ENCODE measurements at regions not wholly inside any gene's neighbourhood (a gene's known extent, or its start where the extent isn't known, plus 50 kb on each side); places are given as distances from the start of the nearest gene placed in this dataset.

DNA sequence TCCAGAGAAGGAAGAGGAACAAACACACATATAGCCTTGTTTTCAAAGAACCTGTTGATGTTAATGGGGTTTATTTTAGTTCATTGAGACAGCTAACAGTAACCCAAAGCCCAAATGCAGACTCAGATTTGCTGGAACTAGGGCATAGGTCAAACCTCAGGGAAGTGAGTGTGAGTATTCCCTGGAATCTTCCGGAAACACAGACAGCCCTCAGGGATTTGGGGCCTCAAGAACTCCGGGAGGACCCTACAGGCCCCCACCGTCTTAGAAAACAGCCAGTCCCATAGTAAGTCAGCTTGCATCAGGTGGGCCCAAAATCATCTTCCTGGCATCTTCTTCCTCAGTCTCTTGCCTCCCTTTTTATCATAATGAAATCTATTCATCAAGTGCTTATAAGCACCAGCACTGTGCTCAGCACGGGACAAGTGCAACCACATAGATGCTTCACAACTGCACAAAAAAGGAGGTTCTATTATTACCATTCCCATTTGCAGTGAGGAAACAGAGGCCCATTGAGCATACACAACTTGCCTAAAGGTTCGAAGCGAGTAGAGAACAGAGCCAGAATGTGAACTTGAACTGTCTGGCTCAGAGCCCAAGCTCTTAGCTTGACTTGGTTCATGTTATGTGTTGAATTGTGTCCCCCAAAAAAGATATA is 50.2 kb upstream of the BCL11A start:
- no peak for DNase-seq

DNA sequence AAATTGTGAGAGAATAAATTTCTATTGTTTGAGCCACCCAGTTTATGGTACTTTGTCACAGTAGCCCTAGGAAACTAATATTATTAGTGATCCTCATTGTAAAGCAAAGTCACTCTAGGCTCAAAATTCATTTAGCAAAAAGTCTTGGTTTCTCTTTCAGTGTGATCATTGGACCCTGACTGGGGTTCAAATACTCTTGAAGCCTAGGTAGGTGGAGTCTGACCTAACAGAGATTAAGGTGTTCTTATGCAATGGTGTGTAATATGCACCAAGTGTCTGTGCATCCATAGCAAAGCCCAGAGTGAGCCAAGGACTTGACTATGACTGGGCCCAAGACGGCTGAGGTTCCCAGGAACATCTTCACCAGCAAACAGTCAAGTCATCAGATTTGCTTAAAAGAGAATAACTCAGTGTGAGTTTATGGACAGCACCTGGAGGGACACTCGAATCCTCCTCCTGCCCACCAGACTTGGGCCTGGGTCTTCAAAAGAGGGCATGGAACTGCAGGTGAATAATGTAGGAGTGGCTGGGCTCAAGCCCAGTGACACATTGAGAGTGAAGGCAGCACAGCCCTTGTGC is 51.1 kb upstream of the BCL11A start:
- no peak for DNase-seq

DNA sequence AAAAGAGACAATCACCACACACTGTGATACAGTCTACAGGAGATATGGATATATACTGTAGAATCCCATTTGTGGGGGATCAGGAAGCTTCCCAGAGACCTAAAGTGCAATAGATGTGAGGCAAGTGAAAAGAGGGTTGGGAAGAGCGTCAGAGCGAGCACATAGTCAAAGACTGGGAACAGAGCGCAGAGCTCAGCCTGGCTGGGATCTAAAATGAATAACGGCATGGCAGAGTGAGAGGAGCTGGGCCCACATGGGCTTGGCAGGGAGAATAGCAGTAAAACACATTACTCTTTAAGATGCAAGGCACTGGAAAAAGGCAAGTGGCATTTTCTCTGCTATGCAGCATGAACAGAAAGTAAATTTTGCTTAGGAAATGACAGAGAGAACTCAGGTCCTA is 52.4 kb upstream of the BCL11A start:
- DNase-seq = no peak

DNA sequence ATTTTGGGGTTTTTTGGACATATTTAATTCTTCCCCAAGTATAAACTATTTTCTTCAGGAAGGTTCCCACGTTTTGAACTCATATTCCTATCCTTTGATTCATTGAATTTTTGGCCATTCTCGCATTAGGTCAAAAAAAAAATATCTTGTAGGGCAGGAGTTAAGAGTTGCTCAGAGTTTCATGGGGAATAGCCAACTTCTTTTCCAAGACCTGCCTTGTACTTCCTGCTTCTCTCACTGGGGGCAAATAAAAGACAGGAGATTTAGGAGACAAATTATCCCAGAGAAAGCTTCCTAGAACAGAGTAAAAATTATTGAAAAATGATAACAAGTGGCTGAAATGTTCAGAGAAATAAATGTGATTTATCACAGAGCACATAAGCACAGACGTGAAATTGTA is 55.2 kb upstream of the BCL11A start:
- no peak for DNase-seq

DNA sequence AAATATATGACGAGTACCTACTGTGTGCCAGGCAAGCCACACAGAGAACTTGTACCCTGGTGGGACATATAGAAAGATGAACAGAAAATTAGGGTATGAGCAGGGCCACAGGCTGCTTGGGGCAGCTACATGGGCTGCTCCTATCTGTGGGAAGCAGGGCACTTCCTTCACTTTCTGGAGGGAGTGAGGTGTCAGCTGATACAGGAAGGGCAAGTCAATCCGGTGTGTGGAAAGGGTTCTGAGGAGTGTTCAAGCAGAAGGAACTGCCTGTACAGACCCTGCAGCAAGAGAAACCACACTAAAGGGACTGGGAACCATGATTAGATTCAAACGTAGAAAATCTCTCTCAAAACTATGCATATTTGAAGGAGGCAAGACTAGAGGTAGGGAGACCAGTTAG is 58.6 kb upstream of the BCL11A start:
- DNase-seq = no peak

DNA sequence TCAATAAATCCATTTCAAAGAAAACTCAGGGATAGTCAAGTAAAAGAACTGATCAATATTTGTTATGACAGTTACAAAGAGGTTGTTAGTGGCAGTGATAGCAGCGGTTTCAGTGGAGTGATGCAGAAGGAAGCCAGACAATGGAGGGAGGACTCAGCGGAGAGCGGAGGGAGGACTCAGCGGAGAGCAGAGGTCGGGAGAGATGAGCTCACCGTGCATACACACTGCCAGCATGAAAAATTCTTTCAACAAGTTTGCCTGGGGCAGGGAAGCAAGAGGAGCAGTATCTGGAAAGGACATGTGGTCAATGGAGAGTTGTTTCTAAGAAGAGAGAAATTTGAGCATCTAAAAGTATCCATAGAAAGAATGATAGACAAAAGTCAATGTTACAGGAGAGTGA is 60.9 kb upstream of the BCL11A start:
- no peak for DNase-seq

DNA sequence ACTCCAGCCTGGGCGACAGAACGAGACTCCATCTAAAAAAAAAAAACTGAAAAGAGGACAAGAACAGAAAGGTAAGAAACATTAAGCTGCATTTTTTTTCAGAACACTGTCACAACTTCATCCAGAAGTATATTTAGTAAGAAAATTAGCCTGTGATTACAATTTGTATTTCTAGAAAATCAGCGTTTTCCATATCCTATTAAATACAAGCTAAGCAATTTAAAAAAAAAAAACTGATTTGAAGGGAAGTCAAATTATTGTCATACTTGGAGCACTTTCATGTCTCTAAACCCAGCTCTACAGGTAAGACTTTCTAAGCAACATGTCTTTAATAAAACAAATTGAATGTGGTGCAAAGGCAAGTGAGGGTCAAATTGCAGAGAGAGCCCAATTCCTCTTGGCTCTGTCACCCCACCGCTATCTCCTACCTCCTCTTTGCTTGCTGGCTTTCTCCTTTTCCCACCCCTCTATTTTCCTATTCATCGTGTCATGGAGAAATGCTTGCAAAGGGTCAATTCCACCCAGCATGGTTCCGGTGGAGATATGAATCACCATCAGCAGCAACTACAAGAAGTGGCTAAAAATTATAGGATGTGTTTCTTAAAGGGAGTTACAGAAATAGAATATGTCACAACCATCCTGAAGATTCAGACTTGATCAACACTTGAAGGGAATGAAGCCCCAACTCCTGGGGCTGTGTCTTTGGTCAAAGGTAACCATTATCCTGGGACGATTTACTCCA is 68.4 kb upstream of the BCL11A start:
- DNase-seq = no peak

DNA sequence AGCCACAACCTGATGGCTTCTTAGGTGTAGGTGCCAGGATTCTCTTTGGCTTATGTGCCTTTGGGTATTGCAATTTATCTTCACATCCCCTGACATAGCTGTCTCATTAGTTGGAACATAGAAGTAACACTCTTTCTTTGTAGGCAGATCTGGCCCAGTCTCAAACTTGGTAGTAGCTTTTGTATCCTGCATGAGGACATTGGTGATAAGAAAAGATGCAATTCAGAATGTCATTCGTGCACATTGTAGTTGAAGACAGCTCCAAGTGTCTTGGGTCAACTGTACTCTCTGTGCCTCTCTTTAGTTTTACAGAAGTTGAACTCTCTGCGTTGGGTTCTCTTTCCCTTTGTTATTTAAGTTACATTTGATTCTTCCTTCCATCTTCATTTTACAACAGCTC is 69.6 kb upstream of the BCL11A start:
- DNase-seq = no peak

DNA sequence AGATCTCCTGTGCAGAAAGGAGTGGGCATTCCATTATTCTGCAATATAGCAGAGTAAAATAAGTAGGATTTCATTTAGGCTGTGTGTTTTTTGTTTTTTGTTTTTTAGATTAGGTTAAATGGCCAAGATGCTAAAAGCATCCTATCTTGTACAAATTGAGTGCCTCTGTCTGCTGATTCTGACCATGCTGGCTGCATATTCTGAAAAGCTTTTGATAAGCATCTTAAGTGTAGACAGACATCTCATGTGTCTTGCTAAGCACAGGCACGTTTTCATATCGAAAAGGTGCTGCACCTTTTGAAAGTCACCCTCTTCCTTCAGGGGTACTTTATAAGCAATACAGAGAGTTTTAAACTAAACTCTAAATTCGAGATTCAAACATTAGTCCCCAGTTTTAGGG is 74.0 kb upstream of the BCL11A start:
- no peak for DNase-seq

DNA sequence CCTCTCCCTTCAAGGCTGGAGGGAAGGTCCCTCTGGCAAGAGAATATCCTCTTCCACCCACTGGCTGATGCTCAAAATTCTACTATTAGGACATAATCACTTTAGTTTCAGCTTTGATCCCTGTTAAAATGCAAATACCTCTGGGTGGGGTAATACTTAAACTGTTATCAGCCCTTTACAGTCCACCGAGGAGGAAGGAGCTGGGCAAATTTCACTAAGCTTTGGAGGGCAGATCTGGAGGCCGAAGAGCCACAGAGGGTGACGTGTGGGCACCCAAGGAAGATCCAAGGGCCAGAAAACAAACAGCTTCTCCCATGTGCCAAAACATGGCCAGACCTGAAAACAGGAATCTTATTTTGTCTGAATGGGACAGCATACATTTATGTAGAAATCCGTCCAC is 74.6 kb upstream of the BCL11A start:
- no peak for DNase-seq

DNA sequence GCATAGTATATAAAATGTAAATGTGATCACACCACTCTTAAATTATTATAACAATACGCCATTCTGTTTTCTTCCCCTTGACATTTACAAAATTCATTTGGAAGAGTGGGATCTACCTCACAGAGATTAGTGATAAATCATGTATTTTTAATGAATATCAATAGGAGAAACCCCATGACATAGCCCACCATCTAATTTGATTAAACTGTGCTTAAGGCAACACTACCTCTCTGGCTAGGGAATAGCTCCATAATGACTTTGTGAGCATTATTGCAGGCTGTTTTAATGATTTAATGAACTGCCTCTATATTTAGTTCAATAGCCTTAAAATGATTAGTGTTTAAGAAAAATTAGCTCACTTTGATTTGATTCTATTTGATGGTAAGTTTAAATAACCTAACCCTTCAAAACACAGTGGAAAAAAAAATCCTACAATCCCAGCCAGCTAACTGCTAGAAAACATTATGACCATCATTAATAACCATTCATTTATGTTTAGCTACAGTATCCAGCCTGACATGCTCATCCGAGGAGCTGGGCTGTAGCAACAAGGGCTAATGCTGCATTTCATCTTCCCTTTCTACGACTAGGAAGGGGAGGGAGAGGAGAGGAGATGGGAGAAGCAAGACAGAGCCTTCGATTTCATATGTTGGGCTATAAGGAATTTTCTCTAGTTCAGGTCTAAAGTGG is 75.3 kb upstream of the BCL11A start:
- no peak for DNase-seq

DNA sequence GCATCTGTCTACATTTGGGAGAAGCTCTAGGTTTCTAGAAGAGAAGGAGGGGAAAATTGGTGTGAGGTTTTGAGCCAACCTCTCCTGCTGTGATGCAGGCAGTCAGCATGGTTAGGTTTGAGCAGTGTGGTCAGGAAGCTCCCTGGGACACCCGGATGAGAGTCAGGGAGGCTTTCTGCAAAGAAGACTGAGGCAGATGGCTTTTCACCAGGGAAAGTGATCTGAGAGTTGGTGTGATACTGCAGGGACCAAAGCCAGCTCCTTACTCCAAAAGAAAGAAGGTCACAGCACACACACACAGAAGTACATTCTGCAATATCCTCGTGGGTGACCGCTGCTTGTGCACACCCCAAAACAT is 75.8 kb upstream of the BCL11A start:
- DNase-seq = no peak

DNA sequence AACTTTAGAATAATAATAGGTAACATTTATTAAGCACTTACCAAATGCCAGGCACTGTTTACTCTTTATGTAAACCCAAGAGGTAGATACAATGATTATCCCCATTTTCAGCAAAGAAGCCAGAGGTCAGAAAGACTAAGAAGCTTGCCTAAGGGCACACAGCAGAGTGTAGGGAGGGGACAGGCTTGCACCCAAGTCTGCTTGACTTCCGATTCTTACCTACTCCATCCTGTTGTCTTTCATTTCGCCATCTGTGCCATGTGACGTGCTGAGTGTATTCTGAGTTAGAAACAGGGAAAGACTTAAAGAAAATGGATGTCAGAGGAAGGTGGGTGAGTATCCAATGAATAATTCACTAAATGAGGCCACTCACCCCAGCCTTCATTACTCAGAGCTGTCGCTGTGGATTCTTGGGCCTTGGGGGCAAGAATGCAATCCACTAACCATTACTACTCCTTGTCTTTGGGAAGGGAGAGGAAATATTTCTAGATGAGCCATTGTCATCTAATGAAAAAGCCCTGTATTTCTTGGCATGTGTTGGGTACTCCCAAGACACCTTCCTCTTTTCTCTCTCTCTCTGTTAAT is 76.4 kb upstream of the BCL11A start:
- no peak for DNase-seq

DNA sequence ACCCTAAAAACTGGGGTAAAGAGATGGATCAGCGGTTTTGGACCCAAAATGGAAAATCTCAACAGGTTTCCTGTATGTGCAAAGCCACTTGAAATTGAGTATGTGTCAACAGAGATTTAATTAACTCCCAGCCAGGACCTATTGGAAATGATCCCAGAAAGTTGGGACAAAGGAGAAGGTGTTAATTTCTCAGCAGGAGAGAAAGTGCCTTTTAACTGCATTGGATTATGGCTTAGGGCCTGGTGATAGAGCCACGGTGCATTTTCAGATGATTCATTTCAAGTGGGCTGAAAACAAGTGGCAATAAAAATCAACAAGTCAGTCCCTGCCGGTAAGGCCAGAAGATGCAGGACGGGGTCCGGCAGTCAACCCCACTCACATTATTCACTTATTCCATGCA is 80.2 kb upstream of the BCL11A start:
- no peak for DNase-seq

DNA sequence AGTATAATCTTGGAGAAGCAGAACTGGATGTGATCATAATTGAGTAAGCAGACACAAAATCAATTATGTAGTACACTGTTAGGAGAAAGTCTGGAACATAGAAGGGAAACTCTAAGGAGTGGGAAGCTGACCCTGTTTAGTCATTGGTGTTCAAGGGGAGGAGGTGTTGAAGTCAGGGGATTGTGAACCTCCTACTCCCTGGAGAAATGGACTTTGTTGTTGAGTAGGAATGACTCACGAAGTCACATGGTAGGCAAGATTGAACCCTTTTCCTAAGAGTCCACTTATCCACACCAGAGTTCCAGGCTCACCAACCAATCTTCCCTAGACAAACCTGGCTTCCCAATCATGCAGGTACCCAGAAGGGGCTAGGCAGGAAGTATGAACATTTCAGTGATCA is 81.0 kb upstream of the BCL11A start:
- DNase-seq = no peak

DNA sequence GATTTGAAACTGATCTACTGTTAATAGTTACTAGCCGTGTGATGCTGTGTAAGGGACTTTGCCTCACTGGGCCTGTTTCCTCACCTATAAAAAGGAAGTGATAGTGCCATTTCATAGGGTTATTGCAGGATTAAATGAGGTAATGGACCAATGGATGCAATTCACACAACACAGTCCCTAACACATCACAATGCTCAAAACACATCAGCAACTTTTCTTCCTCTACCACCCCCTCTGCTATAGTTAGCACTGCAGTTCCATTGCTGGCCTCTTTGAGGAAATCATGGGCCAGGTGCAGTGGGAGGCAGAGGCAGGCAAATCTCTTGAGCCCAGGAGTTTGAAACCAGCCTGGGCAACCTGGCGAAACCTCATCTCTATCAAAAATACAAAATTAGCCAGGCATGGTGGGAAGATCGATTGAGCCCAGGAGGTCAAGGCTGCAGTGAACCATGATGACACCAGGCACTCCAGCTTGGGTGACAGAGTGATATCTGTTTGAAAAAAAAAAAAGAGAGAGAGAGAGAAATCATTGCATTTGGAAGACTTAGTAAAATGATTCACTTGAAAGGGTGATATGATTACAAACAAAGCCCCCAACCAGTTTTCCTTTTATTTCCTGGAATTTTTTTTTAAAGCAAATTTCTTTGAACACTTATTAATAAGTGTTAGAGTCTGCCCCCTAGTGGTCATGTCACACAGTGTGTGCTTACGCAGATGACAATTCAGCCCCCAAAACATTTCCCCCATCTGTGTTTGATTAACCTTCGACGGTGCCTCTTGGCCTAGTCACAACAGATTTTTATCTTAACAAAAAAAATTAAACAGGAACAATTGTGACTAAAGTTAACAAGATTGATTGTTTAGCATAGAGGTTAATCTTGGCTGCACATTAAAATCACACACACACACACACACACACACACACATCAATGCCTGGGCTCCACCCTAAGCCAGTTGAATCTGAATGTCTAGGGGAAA is 88.6 kb upstream of the BCL11A start:
- DNase-seq = no peak

DNA sequence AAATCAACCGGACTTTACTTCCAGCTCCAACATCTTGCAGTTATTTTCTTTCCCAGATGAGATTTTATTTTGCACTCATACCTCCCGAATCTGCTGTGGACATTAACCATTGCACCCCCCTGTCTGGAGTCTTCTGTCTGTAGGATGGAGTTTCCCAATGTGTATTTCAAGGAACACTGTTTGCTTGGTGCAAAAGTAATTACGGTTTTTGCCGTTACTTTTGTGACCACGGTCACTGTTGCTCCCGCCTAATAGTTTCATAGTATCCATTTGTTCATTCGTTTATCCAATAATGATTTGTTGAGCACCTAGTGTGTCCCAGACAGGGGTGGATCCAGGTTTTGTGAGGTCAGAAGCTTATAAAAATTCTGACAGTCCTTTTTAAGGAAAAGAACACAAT is 90.3 kb upstream of the BCL11A start:
- no peak for DNase-seq

DNA sequence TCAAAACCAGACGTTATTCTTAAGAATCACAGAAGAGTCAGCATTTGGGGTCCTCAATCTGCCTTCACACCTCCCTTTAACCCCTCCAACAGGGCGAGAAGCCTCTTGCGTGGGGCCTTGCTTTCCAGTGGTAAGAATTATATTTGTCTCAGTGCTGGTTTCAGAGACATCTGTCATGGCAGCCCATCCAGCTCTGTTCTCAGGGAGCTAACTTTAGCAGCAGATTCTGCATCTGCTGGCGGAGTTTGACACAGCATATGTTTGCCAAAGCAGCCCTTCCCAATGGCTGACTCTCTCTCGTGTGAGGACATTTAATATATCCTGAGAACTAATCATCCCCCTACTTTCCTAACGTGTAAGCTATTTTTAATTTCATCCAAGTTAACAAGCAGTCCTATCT is 91.5 kb upstream of the BCL11A start:
- no peak for DNase-seq

DNA sequence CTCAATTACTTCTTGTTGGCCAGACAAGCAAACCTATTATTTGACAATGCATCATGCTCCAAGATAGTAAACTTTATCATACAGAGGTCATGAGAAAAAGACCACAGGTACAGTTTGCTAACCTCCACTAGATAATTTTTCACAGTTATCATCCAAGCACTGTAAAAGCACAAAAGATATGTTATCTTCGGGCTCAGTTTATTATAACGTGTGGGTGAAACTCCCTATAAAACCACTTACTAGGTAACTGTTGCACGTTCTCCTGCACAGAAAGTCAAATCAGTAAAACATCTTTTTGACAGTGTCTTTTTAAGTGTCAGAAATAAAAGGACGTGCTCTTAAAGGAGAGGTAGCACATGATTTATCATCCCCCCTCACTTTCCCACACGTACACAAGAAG is 94.7 kb upstream of the BCL11A start:
- DNase-seq = no peak

DNA sequence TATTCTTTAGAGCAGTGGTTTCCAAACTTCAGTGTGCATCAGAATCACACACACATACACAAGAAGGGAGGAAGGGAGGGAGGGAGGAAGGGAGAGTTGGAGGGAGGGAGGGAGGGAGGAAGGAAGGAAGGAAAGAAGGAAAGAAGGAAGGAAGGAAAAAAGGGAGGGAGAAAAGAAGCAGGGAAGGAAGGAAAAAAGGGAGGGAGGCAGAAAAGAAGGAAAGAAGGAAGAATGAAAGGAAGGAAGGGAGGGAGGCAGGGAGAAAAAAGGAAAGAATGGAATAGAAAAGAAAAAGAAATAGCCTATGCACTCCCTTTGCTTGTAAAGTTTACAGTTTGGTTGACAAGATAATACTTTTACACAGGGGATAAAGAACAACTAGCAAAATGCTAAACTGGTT is 96.3 kb upstream of the BCL11A start:
- DNase-seq = no peak

DNA sequence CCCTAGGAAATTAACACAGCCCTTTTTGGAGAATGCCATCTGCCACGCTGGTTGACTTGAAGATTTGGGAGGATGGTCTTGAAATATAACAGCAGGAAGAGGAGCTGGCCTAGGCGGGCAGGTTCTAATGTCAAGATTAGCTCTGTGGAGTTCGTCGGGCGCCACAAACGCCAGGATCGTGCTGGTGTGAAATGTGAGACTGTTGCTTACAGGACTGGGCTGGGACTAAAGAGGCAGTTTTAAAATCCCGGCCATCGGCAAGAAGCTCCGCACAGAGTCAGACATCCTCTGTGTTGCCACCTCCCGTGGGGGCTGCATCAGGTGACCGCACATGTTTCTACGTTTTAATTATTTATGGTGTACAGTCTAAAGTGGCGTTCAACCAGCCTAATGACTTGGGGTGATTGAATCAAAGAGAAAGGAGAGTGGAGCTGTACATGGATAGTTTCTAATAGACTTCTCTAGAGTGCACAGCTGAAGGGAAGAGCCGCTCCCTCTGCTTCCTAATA is 99.4 kb upstream of the BCL11A start:
- no peak for DNase-seq

DNA sequence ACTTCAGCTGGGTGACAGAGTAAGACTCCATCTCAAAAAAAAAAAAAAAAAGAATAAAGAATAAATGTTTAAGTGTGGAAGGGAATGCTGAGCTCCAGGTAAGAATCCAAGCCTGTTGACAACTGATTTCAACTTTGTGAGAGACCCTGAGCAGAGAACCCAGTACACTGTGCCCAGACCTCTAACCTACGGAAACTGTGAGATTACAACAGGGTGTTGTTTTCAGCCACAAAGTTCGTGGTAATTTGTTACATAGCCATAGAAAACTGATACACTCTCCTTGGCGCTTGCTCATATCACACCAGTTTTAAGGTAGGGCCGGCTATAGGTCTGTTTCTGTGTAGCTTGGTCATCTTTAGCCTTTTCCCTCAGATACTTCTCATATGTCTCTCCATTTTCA is 98.4 kb upstream of the PAPOLG start:
- no peak for DNase-seq
